ENCODE measurements at regions not wholly inside any gene's neighbourhood (a gene's known extent, or its start where the extent isn't known, plus 50 kb on each side); places are given as distances from the start of the nearest gene placed in this dataset.

DNA sequence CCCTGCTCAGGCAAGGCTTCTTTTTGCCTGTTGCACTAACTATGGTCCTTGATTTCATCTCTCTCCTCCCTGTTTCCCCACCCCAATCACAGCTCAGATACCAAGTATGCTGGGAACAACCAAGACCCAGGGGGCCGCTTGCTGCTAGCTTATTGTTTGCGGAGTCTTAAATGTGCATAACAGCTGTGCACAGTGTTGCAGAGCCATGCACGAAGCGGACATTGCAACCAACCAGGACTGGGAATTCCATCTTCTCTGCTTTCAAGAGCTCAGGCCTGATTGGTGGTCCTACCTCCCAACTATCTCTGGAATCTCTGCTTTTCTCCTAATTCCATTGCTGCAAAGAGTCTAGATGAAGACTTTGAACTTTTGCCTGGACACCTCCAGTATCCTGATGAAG lies 281.3 kb upstream of the TNRC6C start:
- Histone ChIP-seq H3F3A (ENCODE audit: insufficient read depth) (no peaks in the 10 kb centered on the region), H3K27me3 (ENCODE audit: low read length) (no peaks in the 10 kb centered on the region), H2AFZ (ENCODE audit: low read depth, low read length, severe bottlenecking) (no peak overlapping the region), H3K79me2 (ENCODE audit: insufficient read depth, low read length) (no peaks in the 10 kb centered on the region), H3K9me3 (ENCODE audit: insufficient read depth, low read length) (no peaks in the 10 kb centered on the region), H4K20me1 (ENCODE audit: low read depth, low read length) (no peaks in the 10 kb centered on the region), H3K4me2 (ENCODE audit: low read depth, low read length, poor library complexity, severe bottlenecking) (no peak overlapping the region), H3K27ac (ENCODE audit: low read depth, low read length) (no peak overlapping the region), H3K9me2 (replicated peaks; ENCODE audit: insufficient read depth, low read length) (no peaks in the 10 kb centered on the region), H3K4me3 (ENCODE audit: insufficient read depth, low read length, poor library complexity, severe bottlenecking) (no peak overlapping the region), H3K36me3 (ENCODE audit: low read length) (no peaks in the 10 kb centered on the region), H3K9ac (ENCODE audit: low read length) (no peak overlapping the region)
- TF ChIP-seq, protein P1, sequence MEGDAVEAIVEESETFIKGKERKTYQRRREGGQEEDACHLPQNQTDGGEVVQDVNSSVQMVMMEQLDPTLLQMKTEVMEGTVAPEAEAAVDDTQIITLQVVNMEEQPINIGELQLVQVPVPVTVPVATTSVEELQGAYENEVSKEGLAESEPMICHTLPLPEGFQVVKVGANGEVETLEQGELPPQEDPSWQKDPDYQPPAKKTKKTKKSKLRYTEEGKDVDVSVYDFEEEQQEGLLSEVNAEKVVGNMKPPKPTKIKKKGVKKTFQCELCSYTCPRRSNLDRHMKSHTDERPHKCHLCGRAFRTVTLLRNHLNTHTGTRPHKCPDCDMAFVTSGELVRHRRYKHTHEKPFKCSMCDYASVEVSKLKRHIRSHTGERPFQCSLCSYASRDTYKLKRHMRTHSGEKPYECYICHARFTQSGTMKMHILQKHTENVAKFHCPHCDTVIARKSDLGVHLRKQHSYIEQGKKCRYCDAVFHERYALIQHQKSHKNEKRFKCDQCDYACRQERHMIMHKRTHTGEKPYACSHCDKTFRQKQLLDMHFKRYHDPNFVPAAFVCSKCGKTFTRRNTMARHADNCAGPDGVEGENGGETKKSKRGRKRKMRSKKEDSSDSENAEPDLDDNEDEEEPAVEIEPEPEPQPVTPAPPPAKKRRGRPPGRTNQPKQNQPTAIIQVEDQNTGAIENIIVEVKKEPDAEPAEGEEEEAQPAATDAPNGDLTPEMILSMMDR (IDR thresholded peaks at IDR 0.05; ENCODE audit: insufficient read depth, low read length, poor library complexity, severe bottlenecking): no peak
- TF ChIP-seq EZH2phosphoT487 (conservative IDR thresholded peaks at IDR 0.05; ENCODE audit: low read length): no peak

DNA sequence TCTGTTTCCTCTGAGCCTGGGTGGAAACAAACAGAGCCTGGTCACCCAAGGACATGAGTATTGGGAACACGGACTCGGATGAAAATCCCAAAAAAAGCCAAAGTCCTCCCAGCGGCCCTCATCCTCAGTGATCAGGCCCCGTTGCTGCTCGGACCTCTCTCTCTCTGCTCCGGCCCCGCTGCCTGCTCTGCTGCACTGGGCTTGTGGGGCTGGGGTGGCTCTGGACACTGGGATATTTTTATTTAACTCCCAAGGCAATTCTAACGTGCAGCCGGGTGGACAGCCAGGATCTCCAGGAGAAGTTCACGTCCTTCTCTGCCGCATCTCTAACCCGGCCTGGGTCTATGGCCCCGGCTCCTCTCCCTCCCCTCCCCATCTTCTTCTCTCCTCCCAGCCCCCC lies 280.9 kb upstream of the TNRC6C start:
- no peak overlapping the region for H2AFZ ChIP-seq (ENCODE audit: low read depth, low read length, severe bottlenecking)

DNA sequence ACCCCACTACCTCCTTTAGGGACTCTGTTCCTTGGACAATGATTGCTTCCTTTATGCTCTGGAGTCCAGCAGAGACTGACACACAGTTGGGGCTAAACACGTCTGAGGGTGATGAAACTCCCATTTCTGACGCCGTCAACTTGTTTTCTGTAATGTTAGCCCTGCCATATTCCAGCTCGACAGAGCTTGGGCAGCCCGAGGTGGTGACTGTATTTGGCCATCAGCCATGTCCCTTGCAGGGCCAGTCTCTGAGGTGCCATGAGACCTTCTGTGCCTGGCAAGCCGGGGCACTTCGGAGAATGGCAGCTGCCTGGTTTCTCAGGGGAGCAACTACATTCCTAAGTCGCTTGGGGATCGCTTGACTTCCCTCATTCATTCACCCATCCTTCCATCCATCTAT lies 278.9 kb upstream of the TNRC6C start:
- H3K9ac ChIP-seq (ENCODE audit: low read length): no peak overlapping the region
- no peak overlapping the region for H2AFZ ChIP-seq (ENCODE audit: low read depth, low read length, severe bottlenecking)
- H3F3A ChIP-seq (ENCODE audit: insufficient read depth): no peaks in the 10 kb centered on the region
- no peak for TF ChIP-seq EZH2phosphoT487 (conservative IDR thresholded peaks at IDR 0.05; ENCODE audit: low read length)
- TF ChIP-seq, protein P1 (IDR thresholded peaks at IDR 0.05; ENCODE audit: insufficient read depth, low read length, poor library complexity, severe bottlenecking): no peak
- H3K9me3 ChIP-seq (ENCODE audit: insufficient read depth, low read length): no peaks in the 10 kb centered on the region
- no peaks in the 10 kb centered on the region for H3K79me2 ChIP-seq (ENCODE audit: insufficient read depth, low read length)
- no peak overlapping the region for H3K4me2 ChIP-seq (ENCODE audit: low read depth, low read length, poor library complexity, severe bottlenecking)
- H3K4me3 ChIP-seq (ENCODE audit: insufficient read depth, low read length, poor library complexity, severe bottlenecking): no peak overlapping the region
- no peaks in the 10 kb centered on the region for H3K9me2 ChIP-seq (replicated peaks; ENCODE audit: insufficient read depth, low read length)
- no peak overlapping the region for H3K27ac ChIP-seq (ENCODE audit: low read depth, low read length)
- H4K20me1 ChIP-seq (ENCODE audit: low read depth, low read length): no peaks in the 10 kb centered on the region
- H3K36me3 ChIP-seq (ENCODE audit: low read length): no peaks in the 10 kb centered on the region
- H3K27me3 ChIP-seq (ENCODE audit: low read length): no peaks in the 10 kb centered on the region

More for the DNA sequence above, 280.9 kb upstream of the TNRC6C start:
- no peaks in the 10 kb centered on the region for H4K20me1 ChIP-seq (ENCODE audit: low read depth, low read length)
- no peak for TF ChIP-seq EZH2phosphoT487 (conservative IDR thresholded peaks at IDR 0.05; ENCODE audit: low read length)
- TF ChIP-seq, protein P1 (IDR thresholded peaks at IDR 0.05; ENCODE audit: insufficient read depth, low read length, poor library complexity, severe bottlenecking): no peak
- no peak overlapping the region for H3K9ac ChIP-seq (ENCODE audit: low read length)
- H3K4me3 ChIP-seq (ENCODE audit: insufficient read depth, low read length, poor library complexity, severe bottlenecking): no peak overlapping the region
- no peaks in the 10 kb centered on the region for H3K9me3 ChIP-seq (ENCODE audit: insufficient read depth, low read length)
- H3F3A ChIP-seq (ENCODE audit: insufficient read depth): no peaks in the 10 kb centered on the region
- H3K27ac ChIP-seq (ENCODE audit: low read depth, low read length): no peak overlapping the region
- H3K4me2 ChIP-seq (ENCODE audit: low read depth, low read length, poor library complexity, severe bottlenecking): no peak overlapping the region
- H3K36me3 ChIP-seq (ENCODE audit: low read length): no peaks in the 10 kb centered on the region
- no peaks in the 10 kb centered on the region for H3K79me2 ChIP-seq (ENCODE audit: insufficient read depth, low read length)
- no peaks in the 10 kb centered on the region for H3K27me3 ChIP-seq (ENCODE audit: low read length)
- no peaks in the 10 kb centered on the region for H3K9me2 ChIP-seq (replicated peaks; ENCODE audit: insufficient read depth, low read length)
